ENCODE measurements at regions not wholly inside any gene's neighbourhood (a gene's known extent, or its start where the extent isn't known, plus 50 kb on each side); places are given as distances from the start of the nearest gene placed in this dataset.

GRCh38 chr6:56345376-56345995 lies 98.1 kb upstream of the COL21A1 start:
- Histone ChIP-seq H3K36me3 (ENCODE audit: control insufficient read depth in 2 of 4, insufficient read depth in 4 of 4, low read length in 3 of 4) (no peaks in the 10 kb centered on the region), H4K91ac (replicated peaks; ENCODE audit: insufficient read length, low read length) (no peak overlapping the region), H3K27ac (ENCODE audit: low read depth, low read length) (no peak overlapping the region), H2BK20ac (ENCODE audit: low read length) (no peak overlapping the region), H2BK120ac (replicated peaks; ENCODE audit: low read depth, low read length) (no peak overlapping the region), H3K4me3 (ENCODE audit: extremely low read depth in 1 of 4, insufficient read depth in 2 of 4, low read depth in 3 of 4, low read length in 4 of 4) (no peak overlapping the region), H3K4me2 (ENCODE audit: insufficient read depth in 1 of 2, low read depth in 2 of 2, low read length in 2 of 2) (no peak overlapping the region), H3K23me2 (ENCODE audit: low read depth, low read length) (no peaks in the 10 kb centered on the region), H2BK15ac (ENCODE audit: low read length) (no peak overlapping the region), H3K18ac (ENCODE audit: extremely low read depth, low read length) (no peak overlapping the region), H4K20me1 (replicated peaks in 1 of 2; ENCODE audit: control insufficient read depth in 1 of 2, insufficient read depth in 2 of 2, low read length in 2 of 2) (no peaks in the 10 kb centered on the region), H2AFZ (ENCODE audit: low read length) (no peak overlapping the region), H3K23ac (ENCODE audit: insufficient read length) (no peak overlapping the region), H2BK12ac (ENCODE audit: low read depth, low read length) (no peak overlapping the region), H4K8ac (ENCODE audit: extremely low read depth, insufficient read depth, low read length) (no peak overlapping the region), H3K9ac (replicated peaks in 1 of 4; ENCODE audit: extremely low read depth in 1 of 4, low read depth in 3 of 4, low read length in 3 of 4) (no peak overlapping the region), H3K4ac (replicated peaks; ENCODE audit: insufficient read length, low read depth, low read length) (no peak overlapping the region), H2BK5ac (ENCODE audit: low read depth, low read length) (no peak overlapping the region), H3K9me3 (ENCODE audit: insufficient read depth in 2 of 2, low read depth in 1 of 2, low read length in 1 of 2) (no peaks in the 10 kb centered on the region), H2AK5ac (ENCODE audit: low read depth, low read length) (no peak overlapping the region), H3K56ac (replicated peaks; ENCODE audit: insufficient read length, low read depth, low read length) (no peak overlapping the region), H3K79me2 (ENCODE audit: control insufficient read depth in 1 of 2, insufficient read depth in 2 of 2, low read length in 2 of 2) (no peaks in the 10 kb centered on the region), H3K4me1 (replicated peaks in 1 of 4; ENCODE audit: control insufficient read depth in 3 of 4, insufficient read depth in 4 of 4, low read length in 3 of 4) (no peaks in the 10 kb centered on the region), H3K27me3 (replicated peaks in 1 of 4; ENCODE audit: control insufficient read depth in 3 of 4, extremely low read depth in 1 of 4, insufficient read depth in 3 of 4, low read length in 3 of 4) (no peaks in the 10 kb centered on the region), H3K14ac (ENCODE audit: insufficient read length) (no peak overlapping the region), H3K79me1 (ENCODE audit: low read depth, low read length) (no peaks in the 10 kb centered on the region), H4K5ac (ENCODE audit: insufficient read length, low read depth, low read length) (no peak overlapping the region)
- DNase-seq (ENCODE audit: low read depth in 1 of 2, low spot score in 2 of 2), result no peak
- no peak for FAIRE-seq
- WGBS, 2 experiments (ENCODE audit: extremely low coverage in 1 of 2, insufficient coverage in 1 of 2, insufficient read length in 1 of 2, insufficient replicate concordance in 2 of 2, low coverage in 1 of 2, low lambda C conversion rate in 2 of 2, missing lambda C conversion rate in 1 of 2), result 91% methylated on average over 6 of the region's 6 CpGs; no CpG with 5 or more reads in 1 of the 2 experiments
- POLR2A ChIA-PET (ENCODE audit: partially characterized antibody), result no interaction called here
- CTCF ChIA-PET (ENCODE audit: partially characterized antibody), result interaction anchor here (1.0 kb wide), 1 partner anchor 181 kb away, joined by 3 read pairs; no protein-coding TSS in a partner anchor
